H1 (cell line): ENCODE measurements at regions not wholly inside any gene's neighbourhood (a gene's known extent, or its start where the extent isn't known, plus 50 kb on each side); places are given as distances from the start of the nearest gene placed in this dataset.

Experiments
- BRCA1 ChIP-seq: IDR thresholded peaks from 2 replicates; pipeline ENCODE4 v1.6.1; 2012; ENCODE audit warnings: low read depth, low read length, improper control_type of control experiment
- SP2 ChIP-seq: IDR thresholded peaks from 2 replicates; pipeline ENCODE4 v1.6.1; 2012; ENCODE audit warnings: mild to moderate bottlenecking, low read length, inconsistent platforms

GRCh38 chr17:79237448-79238053, 162.9 kb downstream of the ENGASE start (continued):
- TF ChIP-seq SP2 (no peak), BRCA1 (no peak)
- TF ChIP-seq, all 59 proteins: peak for 0
